Subcutaneous abdominal adipose tissue (tissue), 5 donors: ENCODE measurements at regions not wholly inside any gene's neighbourhood (a gene's known extent, or its start where the extent isn't known, plus 50 kb on each side); places are given as distances from the start of the nearest gene placed in this dataset.
"Not testable (repeated sequence)": the region's sequence is repeated elsewhere in the genome, so short reads cannot be mapped to it uniquely, and the experiment has no call there.

Experiments
- H3K27ac ChIP-seq: one replicate; pipeline ENCODE4 v1.7.0; 2013; ENCODE audit warnings: low read depth, mild to moderate bottlenecking, inconsistent platforms, low read length, moderate library complexity
- H3K27me3 ChIP-seq, 5 donors: one replicate each; pipeline ENCODE4 v1.7.0; 2013; ENCODE audit warnings: low read length in 5 of 5, inconsistent platforms in 1 of 5; ENCODE audit not compliant: control insufficient read depth in 5 of 5, insufficient read depth in 4 of 5
- H3K36me3 ChIP-seq, 5 donors: one replicate each; pipeline ENCODE4 v1.7.0; 2013; ENCODE audit warnings: low read length in 5 of 5; ENCODE audit not compliant: control insufficient read depth in 5 of 5, insufficient read depth in 5 of 5
- H3K4me1 ChIP-seq, 5 donors: one replicate each; pipeline ENCODE4 v1.7.0; 2013; ENCODE audit warnings: low read length in 5 of 5, mild to moderate bottlenecking in 3 of 5, moderate library complexity in 1 of 5; ENCODE audit not compliant: control insufficient read depth in 5 of 5, insufficient read depth in 5 of 5
- H3K4me3 ChIP-seq, 5 donors: one replicate each; pipeline ENCODE4 v1.7.0; 2013; ENCODE audit warnings: low read length in 5 of 5, low read depth in 1 of 5
- H3K9ac ChIP-seq, 5 donors: one replicate each; pipeline ENCODE4 v1.7.0; 2013; ENCODE audit warnings: low read length in 5 of 5, mild to moderate bottlenecking in 4 of 5, moderate library complexity in 3 of 5
- H3K9me3 ChIP-seq, 5 donors: one replicate each; pipeline ENCODE4 v1.7.0; 2013; ENCODE audit warnings: low read length in 5 of 5; ENCODE audit not compliant: control insufficient read depth in 5 of 5
- donor health status: healthy.
- donor health status: healthy.
- donor health status: healthy.
- donor health status: healthy.
- donor health status: healthy.

DNA sequence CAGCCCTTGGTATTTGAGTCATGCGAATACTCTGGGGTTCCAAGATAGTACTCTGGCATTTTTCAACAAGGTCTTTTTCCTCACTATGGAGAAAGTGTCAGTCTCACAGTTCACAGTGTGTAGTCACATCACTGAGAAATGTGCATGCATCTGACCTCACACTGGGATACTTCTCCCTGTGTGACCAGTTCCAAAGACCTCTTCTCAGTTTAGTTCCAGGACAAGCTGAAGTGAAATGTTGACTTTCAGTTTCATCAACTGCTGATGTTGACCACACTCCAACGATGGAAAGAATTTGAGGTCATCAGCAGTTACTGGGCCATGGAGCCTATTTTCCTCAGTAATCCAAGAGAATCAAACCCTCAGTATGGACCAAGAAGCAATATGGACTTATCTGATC, 55.1 kb upstream of the SOX11 start:
- H3K27ac ChIP-seq, result not testable (repeated sequence)

More for the DNA sequence above, 55.1 kb upstream of the SOX11 start:
- H3K4me3 ChIP-seq, H3K9me3 ChIP-seq, H3K4me1 ChIP-seq, H3K9ac ChIP-seq, H3K36me3 ChIP-seq, H3K27me3 ChIP-seq: not testable (repeated sequence)
